ENCODE measurements at regions not wholly inside any gene's neighbourhood (a gene's known extent, or its start where the extent isn't known, plus 50 kb on each side); places are given as distances from the start of the nearest gene placed in this dataset.

DNA sequence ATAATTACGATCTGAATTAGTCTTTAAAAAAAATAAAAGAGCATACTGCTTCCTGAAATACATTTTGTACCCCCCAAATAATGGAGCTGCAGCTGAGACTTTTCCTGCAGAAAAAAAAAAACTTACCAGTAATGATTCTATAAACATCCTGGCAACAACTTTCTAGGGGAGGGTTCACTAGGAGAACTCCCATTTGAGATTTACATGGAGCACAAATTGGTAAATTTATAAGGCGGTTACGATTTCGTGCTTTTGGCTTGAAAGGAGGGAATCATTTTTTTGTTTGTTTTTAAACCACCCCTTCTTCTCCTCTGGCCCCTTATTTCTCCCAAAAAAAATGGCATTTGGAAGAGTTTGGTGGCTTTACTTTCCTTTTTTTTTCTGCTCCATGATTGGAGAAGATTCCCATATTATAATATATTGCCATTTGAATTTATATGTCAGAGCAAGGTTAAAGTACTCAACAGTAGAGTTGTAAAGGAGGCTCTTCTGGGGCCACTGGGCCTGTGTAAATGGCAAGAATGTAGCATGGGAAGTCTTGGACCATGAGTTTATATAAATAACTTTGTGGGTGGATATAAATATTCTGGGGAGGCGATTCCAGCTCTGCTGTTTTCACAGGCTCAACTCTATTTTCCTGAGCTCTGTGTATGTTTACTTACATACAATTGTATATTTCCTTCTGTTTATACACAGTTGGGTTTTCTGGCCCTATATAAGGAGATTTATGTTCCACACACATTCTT lies 159.9 kb downstream of the CSNK1G3 start:
- intact Hi-C loops (cut with DNase I; ENCODE audit: low total_unique reads): loop anchor here (5.0 kb wide), 1 partner anchor 505 kb away; no protein-coding TSS in a partner anchor
- Histone ChIP-seq H3K4me3 (no peak overlapping the region), H3K9me3 (no peaks in the 10 kb centered on the region), H3K4me1 (peaks cover 15 to 22% of the 10 kb centered on the region in 2 donors), H3K27ac (no peak overlapping the region), H3K36me3 (no peaks in the 10 kb centered on the region), H3K27me3 (no peaks in the 10 kb centered on the region)
- ATAC-seq (no peak), DNase-seq (no peak)
- TF ChIP-seq CTCF (IDR thresholded peaks at IDR 0.05 in 4 of 5, conservative IDR thresholded peaks at IDR 0.05 in 1 of 5) (no peak), POLR2A (IDR thresholded peaks at IDR 0.05) (no peak)
- in situ Hi-C loops (cut with MboI; ENCODE audit: low sequenced_read_pairs in 4 of 4): no loop called here

DNA sequence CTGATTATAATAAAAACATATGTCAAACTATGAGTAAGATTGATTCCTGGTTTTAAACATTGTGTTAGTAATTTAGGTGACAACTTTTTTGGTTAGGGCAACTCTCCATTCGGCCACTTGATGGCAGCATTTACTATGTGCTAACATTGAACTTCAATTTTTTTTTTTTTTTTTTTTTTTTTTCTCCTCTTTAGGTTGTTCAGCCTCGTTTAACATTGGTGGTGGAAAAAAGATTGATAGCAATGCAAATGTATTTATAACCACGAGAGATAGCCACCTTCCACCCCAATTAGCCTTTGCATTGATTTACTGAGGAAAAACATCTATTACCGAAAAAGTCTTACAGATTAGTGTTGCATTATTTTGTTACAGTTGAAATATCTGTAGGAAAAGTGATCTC lies 159.1 kb downstream of the CSNK1G3 start:
- no peaks in the 10 kb centered on the region for H3K9me3 ChIP-seq
- TF ChIP-seq CTCF (IDR thresholded peaks at IDR 0.05 in 4 of 5, conservative IDR thresholded peaks at IDR 0.05 in 1 of 5) (peak; percentile 52 to 85 (median 72)), POLR2A (IDR thresholded peaks at IDR 0.05) (no peak)
- DNase-seq (peak in 1 of 2 donors; percentile 18), ATAC-seq (peak in 1 of 2 donors; percentile 36)
- intact Hi-C loops (cut with DNase I; ENCODE audit: low total_unique reads): loop anchor here (5.0 kb wide), 1 partner anchor 506 kb away; no protein-coding TSS in a partner anchor
- no peaks in the 10 kb centered on the region for H3K36me3 ChIP-seq
- no peak overlapping the region for H3K27ac ChIP-seq
- peaks cover 15 to 22% of the 10 kb centered on the region in 2 donors for H3K4me1 ChIP-seq
- no peaks in the 10 kb centered on the region for H3K27me3 ChIP-seq
- in situ Hi-C loops (cut with MboI; ENCODE audit: low sequenced_read_pairs in 4 of 4): no loop called here
- no peak overlapping the region for H3K4me3 ChIP-seq

All from gastrocnemius medialis (tissue), 4 donors.